IPS-18a (cell line): ENCODE measurements at regions not wholly inside any gene's neighbourhood (a gene's known extent, or its start where the extent isn't known, plus 50 kb on each side); places are given as distances from the start of the nearest gene placed in this dataset.

Experiments
- H3K27ac ChIP-seq: one replicate; pipeline ENCODE4 v1.5.1; 2013; ENCODE audit warnings: low read length
- H3K27me3 ChIP-seq: one replicate; pipeline ENCODE4 v1.6.1; 2013; ENCODE audit warnings: mild to moderate bottlenecking, low read length; ENCODE audit not compliant: control insufficient read depth, insufficient read depth
- H3K36me3 ChIP-seq: one replicate; pipeline ENCODE4 v1.6.1; 2013; ENCODE audit warnings: low read depth, low read length; ENCODE audit not compliant: control insufficient read depth
- H3K4me1 ChIP-seq: one replicate; pipeline ENCODE4 v1.6.1; 2013; ENCODE audit warnings: low read depth, low read length; ENCODE audit not compliant: control insufficient read depth
- H3K4me3 ChIP-seq: one replicate; pipeline ENCODE4 v1.5.1; 2013; ENCODE audit warnings: low read length
- H3K9ac ChIP-seq: one replicate; pipeline ENCODE4 v1.6.1; 2013; ENCODE audit warnings: mild to moderate bottlenecking, low read length, moderate library complexity
- H3K9me3 ChIP-seq: one replicate; pipeline ENCODE4 v1.6.1; 2013; ENCODE audit warnings: low read depth, low read length; ENCODE audit not compliant: control insufficient read depth

DNA sequence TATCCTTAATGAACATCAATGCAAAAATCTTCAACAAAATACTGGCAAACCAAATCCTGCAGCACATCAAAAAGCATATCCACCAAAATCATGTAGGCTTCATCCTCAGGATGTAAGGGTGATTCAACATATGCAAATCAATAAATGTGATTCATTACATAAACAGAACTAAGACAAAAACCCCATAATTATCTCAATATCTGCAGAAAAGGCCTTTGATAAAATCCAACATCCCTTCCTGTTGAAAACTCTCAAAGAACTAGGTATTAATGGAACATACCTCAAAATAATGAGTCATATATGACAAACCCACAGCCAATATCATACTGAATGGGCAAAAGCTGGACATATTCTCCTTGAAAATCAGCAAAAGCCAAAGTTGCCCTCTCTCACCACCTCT lies 54.6 kb upstream of the DEPDC1 start:
- H3K9me3 ChIP-seq = peaks cover 3% of the 10 kb centered on the region
- H3K9ac ChIP-seq = no peak overlapping the region
- H3K27me3 ChIP-seq = no peaks in the 10 kb centered on the region
- no peak overlapping the region for H3K27ac ChIP-seq
- H3K4me1 ChIP-seq = no peaks in the 10 kb centered on the region
- no peak overlapping the region for H3K4me3 ChIP-seq
- H3K36me3 ChIP-seq = no peaks in the 10 kb centered on the region

DNA sequence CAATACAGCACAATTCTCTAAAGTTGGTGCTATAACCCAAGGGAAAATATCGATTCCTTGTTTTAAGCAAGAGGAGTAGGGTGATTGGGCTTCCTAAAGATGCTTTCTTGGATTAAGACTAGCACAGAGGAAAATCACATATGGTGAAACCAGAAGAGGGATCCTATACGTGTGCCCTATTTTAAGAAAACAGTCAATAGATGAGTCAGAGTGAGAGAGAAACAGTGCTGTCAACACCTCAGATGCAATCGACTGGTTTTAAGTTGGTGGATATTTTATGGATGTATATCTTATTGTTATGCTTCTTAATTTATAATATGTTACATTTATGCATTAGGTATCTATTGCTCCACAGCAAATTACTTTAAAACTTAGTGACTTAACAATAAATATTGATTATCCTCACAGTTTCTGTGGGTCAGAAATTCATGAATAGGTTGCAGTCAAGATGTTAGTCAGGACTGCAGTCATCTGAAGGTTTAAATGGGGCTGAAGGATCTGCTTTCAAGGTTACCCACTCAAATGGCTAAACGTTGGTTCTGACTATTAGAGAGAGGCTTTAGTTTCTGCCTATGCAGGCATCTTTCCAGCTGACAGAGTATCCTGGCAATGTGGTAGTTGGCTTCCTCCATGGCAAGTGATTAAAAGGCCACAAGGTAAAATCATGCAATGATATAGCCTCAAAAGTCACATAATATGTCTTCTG lies 61.6 kb upstream of the DEPDC1 start:
- no peaks in the 10 kb centered on the region for H3K4me1 ChIP-seq
- no peaks in the 10 kb centered on the region for H3K9me3 ChIP-seq
- H3K27me3 ChIP-seq = no peaks in the 10 kb centered on the region
- H3K9ac ChIP-seq = no peak overlapping the region
- H3K27ac ChIP-seq = no peak overlapping the region
- no peaks in the 10 kb centered on the region for H3K36me3 ChIP-seq
- H3K4me3 ChIP-seq = no peak overlapping the region

- Histone ChIP-seq H3K4me1 (peaks cover 4% of the 10 kb centered on the region), H3K27me3 (no peaks in the 10 kb centered on the region), H3K4me3 (no peak overlapping the region), H3K9me3 (no peaks in the 10 kb centered on the region), H3K9ac (no peak overlapping the region), H3K27ac (no peak overlapping the region), H3K36me3 (no peaks in the 10 kb centered on the region)
Measured at GRCh38 chr1:68565923-68566322, 69.0 kb upstream of the DEPDC1 start.

- H3K36me3 ChIP-seq = no peaks in the 10 kb centered on the region
- no peak overlapping the region for H3K27ac ChIP-seq
- no peak overlapping the region for H3K4me3 ChIP-seq
- H3K4me1 ChIP-seq = peaks cover under 1% of the 10 kb centered on the region
- H3K27me3 ChIP-seq = no peaks in the 10 kb centered on the region
- no peaks in the 10 kb centered on the region for H3K9me3 ChIP-seq
- no peak overlapping the region for H3K9ac ChIP-seq
Measured at GRCh38 chr1:68570871-68571270, 74.0 kb upstream of the DEPDC1 start.

DNA sequence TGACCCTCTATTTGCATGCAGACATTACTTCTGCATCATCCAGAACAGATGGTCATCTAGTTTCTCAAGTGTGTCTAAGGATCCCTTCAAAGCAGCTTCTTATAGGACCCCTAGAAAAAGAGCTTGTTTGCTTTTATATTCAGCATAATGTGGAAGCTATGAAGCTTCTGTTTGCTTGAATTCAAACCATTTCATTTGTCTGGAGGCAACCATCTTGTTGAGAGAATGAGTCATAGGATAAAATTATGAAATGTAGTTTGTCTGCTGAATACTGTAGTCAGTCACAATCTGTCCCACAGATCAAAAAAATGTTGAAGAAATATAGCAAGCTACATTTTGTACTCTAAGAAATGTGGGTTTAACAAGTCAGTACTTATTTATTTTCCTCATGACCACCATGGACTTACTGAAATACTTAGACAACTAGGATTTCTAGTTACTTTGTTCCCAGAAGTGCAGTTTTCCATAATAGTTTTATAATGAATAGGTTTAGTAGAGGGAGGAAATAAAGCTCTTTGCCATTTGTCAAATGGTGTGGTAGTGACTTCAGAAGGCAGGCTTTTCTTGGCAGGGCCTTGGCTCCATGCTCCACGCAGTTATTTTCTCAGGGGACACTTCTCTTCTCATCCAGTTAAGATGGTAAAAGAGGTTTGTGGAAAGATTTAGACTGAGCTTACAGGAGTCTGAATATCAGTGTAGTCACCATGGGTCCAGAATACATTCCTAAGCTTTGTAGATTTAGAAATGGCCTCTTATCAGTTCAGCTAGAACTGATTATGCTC lies 74.8 kb upstream of the DEPDC1 start:
- H3K27ac ChIP-seq = no peak overlapping the region
- no peaks in the 10 kb centered on the region for H3K9me3 ChIP-seq
- H3K4me3 ChIP-seq = no peak overlapping the region
- H3K27me3 ChIP-seq = no peaks in the 10 kb centered on the region
- no peaks in the 10 kb centered on the region for H3K36me3 ChIP-seq
- H3K9ac ChIP-seq = no peak overlapping the region
- no peaks in the 10 kb centered on the region for H3K4me1 ChIP-seq

GRCh38 chr1:68585351-68585750 lies 88.5 kb upstream of the DEPDC1 start:
- Histone ChIP-seq H3K9ac (no peak overlapping the region), H3K27me3 (no peaks in the 10 kb centered on the region), H3K4me3 (no peak overlapping the region), H3K9me3 (no peaks in the 10 kb centered on the region), H3K4me1 (no peaks in the 10 kb centered on the region), H3K27ac (no peak overlapping the region), H3K36me3 (no peaks in the 10 kb centered on the region)

DNA sequence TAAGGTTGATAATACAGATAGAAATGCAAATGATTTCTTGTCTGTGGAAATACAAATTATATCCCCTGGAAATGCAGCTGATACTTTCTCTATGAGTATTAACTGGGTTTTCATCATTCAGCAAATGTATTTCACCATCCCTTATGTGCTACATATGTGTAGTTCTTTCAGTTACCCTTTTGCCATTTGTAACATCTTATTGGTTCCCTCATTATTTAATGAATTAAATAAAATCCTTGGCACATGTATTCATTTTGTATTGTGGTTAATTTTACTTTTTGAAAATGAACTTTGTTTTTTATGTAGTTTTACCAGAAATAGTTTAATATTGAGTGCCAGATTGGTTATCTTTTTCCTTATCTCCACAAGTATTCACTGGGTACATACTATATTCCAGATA lies 89.9 kb upstream of the DEPDC1 start:
- H3K4me1 ChIP-seq = no peaks in the 10 kb centered on the region
- H3K4me3 ChIP-seq = no peak overlapping the region
- no peak overlapping the region for H3K27ac ChIP-seq
- H3K27me3 ChIP-seq = no peaks in the 10 kb centered on the region
- H3K36me3 ChIP-seq = no peaks in the 10 kb centered on the region
- H3K9ac ChIP-seq = no peak overlapping the region
- no peaks in the 10 kb centered on the region for H3K9me3 ChIP-seq

- no peaks in the 10 kb centered on the region for H3K9me3 ChIP-seq
- no peak overlapping the region for H3K27ac ChIP-seq
- H3K36me3 ChIP-seq = no peaks in the 10 kb centered on the region
- H3K4me3 ChIP-seq = no peak overlapping the region
- H3K9ac ChIP-seq = no peak overlapping the region
- no peaks in the 10 kb centered on the region for H3K27me3 ChIP-seq
- H3K4me1 ChIP-seq = no peaks in the 10 kb centered on the region
Measured at GRCh38 chr1:68588304-68588703, 91.4 kb upstream of the DEPDC1 start.

- Histone ChIP-seq H3K4me1 (no peaks in the 10 kb centered on the region), H3K9me3 (no peaks in the 10 kb centered on the region), H3K9ac (no peak overlapping the region), H3K27me3 (no peaks in the 10 kb centered on the region), H3K27ac (no peak overlapping the region), H3K4me3 (no peak overlapping the region), H3K36me3 (no peaks in the 10 kb centered on the region)
Measured at GRCh38 chr1:68590473-68590872, 93.6 kb upstream of the DEPDC1 start.

DNA sequence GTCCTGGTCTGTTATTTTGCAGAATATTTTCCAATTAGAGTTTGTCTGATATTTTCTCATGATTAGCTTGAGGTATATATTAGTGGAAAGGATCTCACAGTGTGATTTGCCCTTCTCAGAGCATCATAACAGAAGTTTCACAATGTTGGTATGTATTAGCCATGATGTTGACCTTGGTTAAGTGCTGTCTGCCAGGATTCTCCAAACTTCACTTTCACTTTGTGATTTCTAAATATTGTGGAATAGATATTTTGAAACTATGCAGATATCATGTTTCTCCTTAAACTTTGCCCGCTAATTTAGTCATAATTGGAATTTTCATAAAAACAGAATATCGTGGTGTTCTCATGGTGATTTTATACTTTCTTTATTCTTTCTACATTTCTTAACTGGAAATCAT lies 98.0 kb upstream of the DEPDC1 start:
- H3K27ac ChIP-seq = no peak overlapping the region
- no peak overlapping the region for H3K9ac ChIP-seq
- no peaks in the 10 kb centered on the region for H3K4me1 ChIP-seq
- H3K4me3 ChIP-seq = no peak overlapping the region
- H3K9me3 ChIP-seq = peaks cover 5% of the 10 kb centered on the region
- no peaks in the 10 kb centered on the region for H3K27me3 ChIP-seq
- H3K36me3 ChIP-seq = no peaks in the 10 kb centered on the region

- no peak overlapping the region for H3K9ac ChIP-seq
- no peak overlapping the region for H3K4me3 ChIP-seq
- H3K27ac ChIP-seq = no peak overlapping the region
- H3K4me1 ChIP-seq = no peaks in the 10 kb centered on the region
- H3K36me3 ChIP-seq = no peaks in the 10 kb centered on the region
- peaks cover 6% of the 10 kb centered on the region for H3K9me3 ChIP-seq
- H3K27me3 ChIP-seq = no peaks in the 10 kb centered on the region
Measured at GRCh38 chr1:68600049-68600661, 103.3 kb upstream of the DEPDC1 start.
